HG03097 (cell line): ENCODE measurements at regions not wholly inside any gene's neighbourhood (a gene's known extent, or its start where the extent isn't known, plus 50 kb on each side); places are given as distances from the start of the nearest gene placed in this dataset.

Source experiments
- ATAC-seq: cut with Tn5 transposase; IDR thresholded peaks from one replicate; pipeline ENCODE4 v1.9.1; 2021; ENCODE audit not compliant: unreplicated experiment, low FRiP score

DNA sequence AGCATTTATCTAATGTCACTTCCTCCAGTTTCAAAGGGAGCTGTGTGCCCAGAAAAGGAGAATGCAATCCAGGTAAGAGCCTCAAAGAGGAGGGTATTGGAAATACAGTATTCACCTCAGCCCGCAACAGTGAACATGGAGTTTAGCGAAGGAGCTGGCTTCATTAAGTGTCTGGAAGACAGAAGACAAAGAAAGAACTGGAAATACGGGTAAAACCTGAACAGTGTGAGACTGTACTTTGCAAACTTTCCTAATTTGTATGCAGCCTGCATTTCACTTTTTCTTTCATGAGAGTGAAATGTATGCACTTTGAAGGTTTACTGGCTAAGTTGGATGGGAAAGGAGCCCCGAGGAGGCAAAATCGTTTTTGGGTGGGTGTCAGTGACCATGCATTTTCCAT, 478.4 kb downstream of the HS3ST3B1 start:
- ATAC-seq: no peak

DNA sequence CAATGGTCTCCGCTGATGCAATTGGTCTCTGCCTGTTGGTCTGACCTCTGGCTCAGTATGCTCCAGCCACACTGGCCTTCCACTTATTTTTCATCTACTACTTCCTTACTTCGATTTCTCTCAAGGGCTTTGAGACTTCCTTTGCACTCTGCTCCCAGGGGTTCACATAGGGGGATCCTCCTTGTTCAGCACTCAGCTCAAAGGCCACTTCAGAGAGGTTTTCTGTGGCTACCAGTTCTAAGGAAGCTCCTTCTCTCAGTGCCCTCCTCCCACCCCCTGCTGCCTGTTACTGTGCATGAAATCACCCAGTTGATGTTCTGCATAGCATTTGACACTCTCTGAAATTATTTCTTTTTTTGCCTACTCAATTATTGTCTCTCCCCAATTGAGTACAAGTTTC, 476.4 kb downstream of the HS3ST3B1 start:
- ATAC-seq: no peak

- ATAC-seq: no peak
Observed at GRCh38 chr17:14776791-14777190, 475.9 kb downstream of the HS3ST3B1 start.

DNA sequence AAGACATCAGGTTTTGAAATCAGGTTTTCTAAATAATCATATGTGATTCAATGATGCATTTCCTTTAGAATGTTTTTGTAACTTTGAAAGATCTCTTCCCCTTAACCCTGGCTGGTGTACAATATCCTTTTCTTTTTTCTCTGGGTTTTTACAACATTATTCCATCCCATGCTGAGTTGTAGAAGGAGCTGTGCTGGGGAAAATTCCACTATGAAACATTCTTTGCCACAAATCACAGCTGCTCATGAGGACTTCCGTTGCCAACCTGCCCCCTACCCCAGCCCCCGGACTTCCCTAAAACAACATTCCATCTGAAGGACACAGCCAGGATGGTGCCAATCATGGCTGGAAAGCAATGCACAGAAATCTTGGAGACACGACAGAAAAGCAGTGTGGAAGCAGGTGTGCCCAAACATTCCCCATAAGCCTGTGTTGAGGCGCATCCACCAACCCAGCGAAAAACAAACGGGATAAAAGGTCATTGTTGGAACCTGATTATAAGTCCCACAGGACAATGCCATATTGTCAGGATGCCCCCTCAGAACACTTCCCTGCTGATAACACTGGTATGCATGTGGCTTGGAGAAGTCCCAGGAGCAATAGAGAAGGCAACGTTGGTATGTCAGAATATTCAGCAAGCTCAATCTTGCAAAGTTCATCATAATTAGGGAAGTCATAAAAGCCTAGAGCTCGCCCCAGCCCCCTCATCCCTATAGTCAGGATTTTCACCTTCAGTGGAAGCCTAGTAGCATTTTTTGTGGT, 475.0 kb downstream of the HS3ST3B1 start:
- ATAC-seq: no peak

GRCh38 chr17:14774774-14775173, 473.9 kb downstream of the HS3ST3B1 start:
- no peak for ATAC-seq

- ATAC-seq: no peak
Observed at GRCh38 chr17:14772776-14773175, 471.9 kb downstream of the HS3ST3B1 start.

DNA sequence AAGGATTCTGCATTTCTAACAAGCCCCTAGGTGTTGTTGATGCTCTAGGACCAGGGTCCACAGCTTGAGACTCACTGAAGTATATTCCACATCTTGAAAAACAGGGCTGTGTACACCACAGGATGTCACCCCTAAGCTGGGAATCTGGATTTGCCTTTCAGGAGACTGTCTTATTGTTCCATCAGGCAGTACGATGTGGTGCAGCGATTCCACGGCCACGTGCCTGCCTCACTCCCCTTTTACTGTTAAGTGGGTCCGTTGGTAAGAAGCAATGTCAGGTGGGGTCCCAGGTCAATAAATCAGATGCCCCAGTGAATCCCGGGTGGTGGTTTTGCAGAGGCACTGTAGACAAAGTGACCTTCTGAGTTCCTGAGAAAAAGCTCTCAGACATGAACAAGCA, 470.7 kb downstream of the HS3ST3B1 start:
- ATAC-seq: no peak

DNA sequence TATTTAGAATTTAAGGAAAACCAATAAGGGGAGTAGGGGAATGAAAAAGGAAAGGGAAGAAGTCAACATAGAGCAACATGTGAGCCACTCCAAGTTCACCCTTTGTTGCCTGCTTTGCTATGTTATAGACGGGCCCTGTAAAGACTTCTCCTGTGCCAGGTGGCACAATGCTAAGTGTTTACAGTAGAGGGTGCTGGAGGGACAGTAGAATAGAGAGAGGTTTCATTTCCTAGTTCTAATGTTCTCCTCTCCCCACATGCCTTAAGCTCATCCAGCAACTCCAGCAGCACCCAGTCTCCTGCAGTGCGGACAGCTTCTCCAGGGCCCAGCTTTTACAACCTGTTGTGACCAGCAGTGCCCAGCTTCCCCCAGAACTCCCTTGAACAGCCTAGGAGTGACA, 468.0 kb downstream of the HS3ST3B1 start:
- no peak for ATAC-seq

DNA sequence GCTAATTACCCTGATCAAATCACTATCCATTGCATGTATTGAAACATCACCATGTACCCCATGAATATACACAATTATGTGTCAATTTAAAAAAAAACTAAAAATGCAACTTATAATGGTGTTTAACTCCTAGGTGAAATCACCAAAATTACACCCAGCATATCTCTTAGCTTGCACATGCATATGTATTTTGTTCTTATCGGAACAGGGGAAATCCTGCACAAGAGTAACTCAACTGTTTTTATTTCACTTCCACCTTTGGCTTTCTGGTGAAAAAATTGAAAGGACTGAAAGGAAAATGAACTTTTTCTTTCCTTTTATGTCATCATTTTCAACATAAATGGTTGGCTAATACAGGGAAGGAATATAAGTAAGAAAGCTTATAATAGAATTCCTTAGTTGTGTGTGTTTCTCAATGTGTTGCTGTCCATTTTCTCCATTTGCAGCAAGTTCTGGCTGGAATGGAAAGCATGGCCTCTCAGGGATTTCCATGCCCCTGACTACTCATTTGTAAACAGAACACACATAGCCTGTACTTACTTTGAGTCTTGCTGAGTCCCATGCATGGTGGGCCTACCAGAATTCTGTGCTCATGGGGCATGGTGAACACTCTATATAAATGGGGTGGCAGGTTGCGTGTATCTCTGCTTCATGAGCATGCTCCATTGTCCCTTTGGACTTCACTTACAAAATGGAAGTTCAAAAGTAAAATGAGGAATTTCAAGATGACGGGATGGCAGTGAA, 462.0 kb downstream of the HS3ST3B1 start:
- ATAC-seq: no peak

DNA sequence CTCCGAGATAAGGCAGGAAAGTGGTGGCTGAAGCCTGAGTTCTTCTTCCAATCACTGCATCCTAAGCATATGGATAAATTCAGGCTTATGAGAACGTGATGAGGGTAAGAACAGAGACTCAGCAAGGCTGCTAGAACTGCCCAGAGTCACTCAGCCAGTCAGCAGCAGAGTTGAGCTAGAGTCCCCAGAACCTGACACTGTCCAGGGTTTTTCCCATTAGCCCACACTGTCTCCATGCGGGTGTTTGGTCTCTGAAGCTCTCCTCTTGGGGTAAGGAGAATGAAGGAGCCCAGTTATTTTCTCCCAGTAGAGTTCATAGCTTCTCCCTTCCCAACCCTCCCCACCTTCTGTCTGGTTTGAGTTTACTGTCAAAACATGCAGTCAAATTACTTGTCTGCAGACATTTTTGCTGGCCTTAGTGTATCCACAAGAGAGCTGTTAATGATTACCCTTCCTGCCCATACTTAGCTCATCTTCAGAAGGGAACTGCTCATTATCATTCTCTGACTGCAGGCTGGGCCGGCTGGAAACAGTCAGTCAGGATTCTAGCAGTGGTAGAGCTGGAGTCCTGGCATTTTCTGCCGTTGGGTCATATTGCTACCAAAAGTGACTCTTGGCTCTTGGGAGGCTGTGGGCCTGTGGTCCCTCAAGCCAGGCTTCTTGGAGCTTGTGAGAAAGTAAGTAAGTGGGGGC, 460.0 kb downstream of the HS3ST3B1 start:
- ATAC-seq: no peak

DNA sequence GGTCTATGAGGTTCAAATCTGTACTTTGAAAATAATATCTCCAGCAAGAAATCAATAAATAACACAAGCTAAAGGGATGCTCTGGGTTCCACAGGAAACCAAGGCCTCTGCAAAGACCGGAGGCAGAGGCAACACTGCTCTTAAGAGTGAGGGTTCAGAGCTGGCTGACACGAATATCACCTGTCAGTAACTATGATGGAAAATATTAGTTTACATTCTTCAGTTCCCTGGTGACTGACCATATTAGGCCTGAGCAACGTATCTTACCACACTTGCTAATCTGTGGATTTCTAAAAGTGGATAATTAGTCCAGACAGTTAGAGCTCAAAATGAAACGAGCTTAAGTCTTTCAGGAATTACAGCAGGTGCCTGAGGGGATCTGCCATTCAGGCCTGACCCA, 459.3 kb downstream of the HS3ST3B1 start:
- ATAC-seq: no peak

GRCh38 chr17:14759325-14759724, 458.4 kb downstream of the HS3ST3B1 start:
- ATAC-seq: no peak

DNA sequence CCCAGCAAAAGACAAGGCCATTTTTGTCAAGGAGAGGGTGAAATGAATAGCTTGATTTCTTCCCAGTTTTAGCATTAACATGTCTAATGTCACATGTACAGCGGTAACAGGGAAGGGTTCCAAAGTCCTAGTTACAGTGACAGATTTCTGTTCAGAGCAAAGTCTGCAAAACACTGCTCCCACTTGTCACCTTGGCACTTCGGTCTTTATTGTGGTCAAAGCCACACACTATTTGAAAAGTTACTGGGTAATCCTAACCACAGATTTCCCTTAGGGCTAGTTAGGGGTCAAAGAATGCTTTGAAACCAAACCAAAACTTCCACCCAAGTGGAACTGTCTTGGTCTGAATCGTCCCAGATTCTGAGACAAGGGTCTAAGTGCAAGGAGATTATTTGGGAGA, 455.6 kb downstream of the HS3ST3B1 start:
- no peak for ATAC-seq

DNA sequence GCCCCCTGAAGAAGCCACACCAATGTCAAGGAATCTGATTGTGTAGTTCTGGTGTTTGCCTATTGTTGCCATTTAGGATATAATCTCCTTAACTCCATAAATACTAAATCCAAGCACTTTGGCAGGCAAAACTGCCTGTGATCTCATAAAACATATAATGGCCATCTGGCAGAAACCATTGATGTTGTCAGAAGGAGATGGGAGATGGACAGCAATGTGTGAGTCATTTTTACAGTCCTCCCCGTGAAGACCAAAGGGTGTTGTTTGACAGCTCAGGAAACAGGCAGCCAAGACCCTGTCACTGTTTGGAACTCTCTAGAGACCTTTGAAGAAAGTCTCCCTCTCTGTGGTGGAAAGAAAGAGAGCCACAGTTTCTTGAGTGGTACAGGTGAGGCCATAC, 454.1 kb downstream of the HS3ST3B1 start:
- no peak for ATAC-seq

- no peak for ATAC-seq
Observed at GRCh38 chr17:14753383-14753782, 452.5 kb downstream of the HS3ST3B1 start.

DNA sequence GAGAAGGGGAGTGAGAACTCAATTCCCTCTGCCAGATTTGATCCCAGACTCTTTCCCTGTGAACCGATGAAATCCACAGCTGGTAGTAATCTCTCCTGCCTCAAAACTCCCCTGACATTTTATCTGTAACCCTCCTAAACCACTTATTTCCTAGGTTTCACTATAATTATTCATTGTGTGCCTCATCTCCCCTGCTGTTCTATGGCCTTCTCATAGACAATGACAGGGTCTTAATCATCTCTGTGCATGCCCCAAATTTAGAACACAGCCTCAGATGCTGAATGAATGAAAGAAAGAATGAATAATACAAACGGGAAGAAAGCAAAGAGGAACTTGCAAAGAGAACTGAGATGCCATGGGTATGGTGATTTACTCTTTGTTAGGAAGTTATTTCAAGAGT, 451.1 kb downstream of the HS3ST3B1 start:
- no peak for ATAC-seq

- ATAC-seq: no peak
Observed at GRCh38 chr17:14750866-14751265, 450.0 kb downstream of the HS3ST3B1 start.

DNA sequence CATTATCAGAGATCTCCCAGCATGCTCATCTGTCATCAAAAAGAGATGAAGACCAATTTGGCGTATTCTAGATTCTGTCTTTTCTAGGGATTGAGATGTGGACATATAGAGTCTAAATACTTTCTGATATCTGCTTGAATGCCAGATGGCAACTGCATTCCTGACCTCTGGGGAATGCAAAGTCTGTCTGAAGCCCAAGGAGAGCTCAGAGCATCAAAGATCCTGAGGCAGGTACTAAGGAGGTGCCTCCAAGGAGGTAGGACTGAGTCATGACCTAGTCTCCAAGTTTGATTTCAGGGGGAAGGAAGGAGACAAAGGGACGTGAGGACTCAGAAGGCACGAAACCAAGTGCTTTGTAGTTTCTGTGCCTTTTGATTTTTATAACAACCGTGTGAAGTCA, 448.4 kb downstream of the HS3ST3B1 start:
- ATAC-seq: no peak

GRCh38 chr17:14748036-14748710, 447.3 kb downstream of the HS3ST3B1 start:
- ATAC-seq: no peak

- ATAC-seq: no peak
Observed at GRCh38 chr17:14747603-14747950, 446.7 kb downstream of the HS3ST3B1 start.
